HEK293T (cell line): ENCODE measurements at regions not wholly inside any gene's neighbourhood (a gene's known extent, or its start where the extent isn't known, plus 50 kb on each side); places are given as distances from the start of the nearest gene placed in this dataset.

ENCODE experiments used
- FOXA1 ChIP-seq: fragments of 450-650 bp; IDR thresholded peaks from 2 replicates; pipeline ENCODE4 v1.6.1; 2016; ENCODE audit warnings: mild to moderate bottlenecking
- SP1 ChIP-seq: fragments of 450-650 bp; IDR thresholded peaks from 2 replicates; pipeline ENCODE4 v1.6.1; 2017
- SUZ12 ChIP-seq: fragments of 450-650 bp; IDR thresholded peaks from 2 replicates; pipeline ENCODE4 v1.6.1; 2016; ENCODE audit warnings: mild to moderate bottlenecking
- TARDBP ChIP-seq: fragments of 450-650 bp; IDR thresholded peaks from 2 replicates; pipeline ENCODE4 v1.6.1; 2016

GRCh38 chr5:19001539-19001938 is 986.5 kb downstream of the CDH18 start:
- TF ChIP-seq SP1: no peak
- no peak for TF ChIP-seq FOXA1
- TF ChIP-seq SUZ12: no peak
- no peak for TF ChIP-seq TARDBP
